Mesendoderm (in vitro differentiated cells): ENCODE measurements at regions not wholly inside any gene's neighbourhood (a gene's known extent, or its start where the extent isn't known, plus 50 kb on each side); places are given as distances from the start of the nearest gene placed in this dataset.
A peak's percentile ranks its signal among the peaks of the same experiment; 100 is the strongest.

Source experiments
- DNase-seq: peaks from one replicate; pipeline ENCODE4 v3.0.0; 2013
- H2AK5ac ChIP-seq: 2 replicates; pipeline ENCODE4 v1.6.1; 2013; ENCODE audit warnings: low read length, inconsistent platforms
- H2BK120ac ChIP-seq: 2 replicates; pipeline ENCODE4 v1.6.1; 2013; ENCODE audit warnings: low read depth, mild to moderate bottlenecking, low read length, moderate library complexity, mixed read lengths
- H2BK15ac ChIP-seq: replicated peaks from 2 replicates; pipeline ENCODE4 v1.6.1; 2013; ENCODE audit warnings: low read depth, mild to moderate bottlenecking, moderate library complexity
- H2BK5ac ChIP-seq: 2 replicates; pipeline ENCODE4 v1.6.1; 2013; ENCODE audit warnings: low read length, inconsistent platforms
- H3K18ac ChIP-seq: 2 replicates; pipeline ENCODE4 v1.6.1; 2013; ENCODE audit warnings: mild to moderate bottlenecking, low read length, mixed read lengths
- H3K23ac ChIP-seq: one replicate; pipeline ENCODE4 v1.6.1; 2013; ENCODE audit warnings: low read length
- H3K27ac ChIP-seq: 2 replicates; pipeline ENCODE4 v1.5.1; 2013; ENCODE audit warnings: low read depth, mild to moderate bottlenecking, inconsistent platforms, low read length, moderate library complexity
- H3K27me3 ChIP-seq: 2 replicates; pipeline ENCODE4 v1.6.1; 2013; ENCODE audit warnings: low read length, control low read depth, mild to moderate bottlenecking, inconsistent platforms; ENCODE audit not compliant: insufficient read depth, poor library complexity
- H3K36me3 ChIP-seq: 2 replicates; pipeline ENCODE4 v1.6.1; 2013; ENCODE audit warnings: low read length, inconsistent platforms; ENCODE audit not compliant: control insufficient read depth, insufficient read depth
- H3K4ac ChIP-seq: one replicate; pipeline ENCODE4 v1.6.1; 2013; ENCODE audit warnings: low read depth, mild to moderate bottlenecking, low read length, moderate library complexity
- H3K4me1 ChIP-seq: 2 replicates; pipeline ENCODE4 v1.6.1; 2013; ENCODE audit warnings: low read depth, low read length, inconsistent platforms; ENCODE audit not compliant: control insufficient read depth
- H3K4me2 ChIP-seq: 2 replicates; pipeline ENCODE4 v1.6.1; 2013; ENCODE audit warnings: low read length
- H3K4me3 ChIP-seq: 2 replicates; pipeline ENCODE4 v1.5.1; 2013; ENCODE audit warnings: mild to moderate bottlenecking, low read length
- H3K56ac ChIP-seq: one replicate; pipeline ENCODE4 v1.6.1; 2013; ENCODE audit warnings: low read length
- H3K79me1 ChIP-seq: 2 replicates; pipeline ENCODE4 v1.6.1; 2013; ENCODE audit warnings: low read length, inconsistent platforms
- H3K79me2 ChIP-seq: 2 replicates; pipeline ENCODE4 v1.6.1; 2013; ENCODE audit warnings: mild to moderate bottlenecking, low read length; ENCODE audit not compliant: control insufficient read depth, insufficient read depth
- H3K9ac ChIP-seq: 2 replicates; pipeline ENCODE4 v1.6.1; 2013; ENCODE audit warnings: low read length, inconsistent platforms
- H4K5ac ChIP-seq: one replicate; pipeline ENCODE4 v1.6.1; 2013; ENCODE audit warnings: low read length
- H4K8ac ChIP-seq: one replicate; pipeline ENCODE4 v1.6.1; 2013; ENCODE audit warnings: low read depth, mild to moderate bottlenecking, control low read depth, low read length, moderate library complexity
- WGBS: extraction: QIAGEN DNeasy Blood & Tissue Kit; methylation state at CpG from one replicate; pipeline ENCODE4 v1.1.7; 2013; ENCODE audit warnings: low lambda C conversion rate, missing lambda C conversion rate; ENCODE audit not compliant: insufficient coverage; ENCODE audit errors: extremely low coverage; 5-methylcytosine and 5-hydroxymethylcytosine counted together

GRCh38 chr2:47249157-47249900 is 73.0 kb upstream of the CALM2 start:
- Histone ChIP-seq H3K4me1 (peaks cover 2% of the 10 kb centered on the region), H3K4me2 (no peak overlapping the region), H3K4me3 (no peak overlapping the region), H3K4ac (no peak overlapping the region), H3K18ac (no peak overlapping the region), H4K8ac (no peak overlapping the region), H2BK5ac (no peak overlapping the region), H3K27me3 (no peaks in the 10 kb centered on the region), H3K36me3 (no peaks in the 10 kb centered on the region), H3K79me1 (no peaks in the 10 kb centered on the region), H2BK15ac (no peak overlapping the region), H3K9ac (no peak overlapping the region), H3K56ac (peak overlapping the region; percentile 59), H3K23ac (peak overlapping the region; percentile 60), H2BK120ac (no peak overlapping the region), H4K5ac (no peak overlapping the region), H3K79me2 (no peaks in the 10 kb centered on the region), H2AK5ac (no peak overlapping the region), H3K27ac (no peak overlapping the region)
- DNase-seq, result no peak
- no CpG with 5 or more reads among the region's 13 CpGs for WGBS

- no peak overlapping the region for H3K18ac ChIP-seq
- no CpG with 5 or more reads among the region's 14 CpGs for WGBS
- no peak overlapping the region for H3K27ac ChIP-seq
- no peak overlapping the region for H2BK5ac ChIP-seq
- H3K4me1 ChIP-seq, result peaks cover 12% of the 10 kb centered on the region
- no peaks in the 10 kb centered on the region for H3K27me3 ChIP-seq
- DNase-seq, result peak; percentile 84
- no peak overlapping the region for H3K9ac ChIP-seq
- H3K4me2 ChIP-seq, result no peak overlapping the region
- no peak overlapping the region for H4K8ac ChIP-seq
- no peak overlapping the region for H3K23ac ChIP-seq
- no peak overlapping the region for H3K4ac ChIP-seq
- H2BK120ac ChIP-seq, result no peak overlapping the region
- no peak overlapping the region for H3K4me3 ChIP-seq
- no peak overlapping the region for H2AK5ac ChIP-seq
- no peaks in the 10 kb centered on the region for H3K79me2 ChIP-seq
- peak overlapping the region; percentile 74 for H3K56ac ChIP-seq
- no peak overlapping the region for H2BK15ac ChIP-seq
- H4K5ac ChIP-seq, result no peak overlapping the region
- no peaks in the 10 kb centered on the region for H3K36me3 ChIP-seq
- H3K79me1 ChIP-seq, result no peaks in the 10 kb centered on the region
Observed at GRCh38 chr2:47243596-47244323, 67.4 kb upstream of the CALM2 start.

- Histone ChIP-seq H3K36me3 (no peaks in the 10 kb centered on the region), H4K8ac (no peak overlapping the region), H3K23ac (no peak overlapping the region), H4K5ac (no peak overlapping the region), H3K18ac (no peak overlapping the region), H3K4ac (no peak overlapping the region), H3K27ac (no peak overlapping the region), H3K4me2 (no peak overlapping the region), H3K4me3 (no peak overlapping the region), H3K9ac (no peak overlapping the region), H2BK120ac (no peak overlapping the region), H3K56ac (no peak overlapping the region), H2BK15ac (no peak overlapping the region), H3K79me1 (no peaks in the 10 kb centered on the region), H3K4me1 (peaks cover 23% of the 10 kb centered on the region), H3K27me3 (no peaks in the 10 kb centered on the region), H3K79me2 (no peaks in the 10 kb centered on the region), H2AK5ac (no peak overlapping the region), H2BK5ac (no peak overlapping the region)
- peak; percentile 65 for DNase-seq
- no CpG with 5 or more reads among the region's 6 CpGs for WGBS
Observed at GRCh38 chr2:47241715-47242114, 65.4 kb upstream of the CALM2 start.

GRCh38 chr2:47239119-47239969 is 63.0 kb upstream of the CALM2 start:
- peak overlapping the region; percentile 54 for H3K27ac ChIP-seq
- H2BK5ac ChIP-seq, result peak overlapping the region; percentile 77
- no peak overlapping the region for H3K23ac ChIP-seq
- no peak overlapping the region for H3K4me2 ChIP-seq
- no peaks in the 10 kb centered on the region for H3K27me3 ChIP-seq
- no peaks in the 10 kb centered on the region for H3K79me2 ChIP-seq
- no peak overlapping the region for H3K9ac ChIP-seq
- WGBS, result no CpG with 5 or more reads among the region's 8 CpGs
- peak overlapping the region; percentile 71 for H2AK5ac ChIP-seq
- H2BK15ac ChIP-seq, result no peak overlapping the region
- peak; percentile 64 for DNase-seq
- H3K36me3 ChIP-seq, result no peaks in the 10 kb centered on the region
- H3K4ac ChIP-seq, result no peak overlapping the region
- H4K5ac ChIP-seq, result no peak overlapping the region
- H3K56ac ChIP-seq, result peak overlapping the region; percentile 71
- no peak overlapping the region for H4K8ac ChIP-seq
- peak overlapping the region; percentile 34 for H2BK120ac ChIP-seq
- peaks cover 30% of the 10 kb centered on the region for H3K4me1 ChIP-seq
- H3K79me1 ChIP-seq, result no peaks in the 10 kb centered on the region
- H3K18ac ChIP-seq, result peak overlapping the region; percentile 89
- no peak overlapping the region for H3K4me3 ChIP-seq

- Histone ChIP-seq H4K8ac (no peak overlapping the region), H2AK5ac (peak overlapping the region; percentile 68), H3K4me3 (no peak overlapping the region), H3K27me3 (no peaks in the 10 kb centered on the region), H3K4me1 (peaks cover 30% of the 10 kb centered on the region), H3K4me2 (no peak overlapping the region), H3K23ac (no peak overlapping the region), H2BK5ac (peak overlapping the region; percentile 77), H3K4ac (peak overlapping the region; percentile 44), H2BK15ac (no peak overlapping the region), H3K27ac (peak overlapping the region; percentile 54), H3K56ac (peak overlapping the region; percentile 71), H2BK120ac (peak overlapping the region; percentile 34), H3K9ac (no peak overlapping the region), H3K79me1 (no peaks in the 10 kb centered on the region), H3K36me3 (no peaks in the 10 kb centered on the region), H4K5ac (no peak overlapping the region), H3K79me2 (no peaks in the 10 kb centered on the region), H3K18ac (peak overlapping the region; percentile 89)
- DNase-seq, result no peak
- no CpG with 5 or more reads among the region's 1 CpG for WGBS
Observed at GRCh38 chr2:47238638-47239037, 62.3 kb upstream of the CALM2 start.
